HG03575 (cell line): ENCODE measurements at regions not wholly inside any gene's neighbourhood (a gene's known extent, or its start where the extent isn't known, plus 50 kb on each side); places are given as distances from the start of the nearest gene placed in this dataset.
"Not testable (repeated sequence)": the region's sequence is repeated elsewhere in the genome, so short reads cannot be mapped to it uniquely, and the experiment has no call there.

Experiments used
- ATAC-seq: cut with Tn5 transposase; IDR thresholded peaks from one replicate; pipeline ENCODE4 v1.9.1; 2021; ENCODE audit not compliant: unreplicated experiment, insufficient number of reproducible peaks, low FRiP score; ENCODE audit errors: extremely low read depth

GRCh38 chr12:20160899-20161298 lies 207.4 kb upstream of the PDE3A start:
- ATAC-seq = not testable (repeated sequence)

GRCh38 chr12:20174528-20175175 lies 193.7 kb upstream of the PDE3A start:
- no peak for ATAC-seq

GRCh38 chr12:20175704-20176388 lies 192.5 kb upstream of the PDE3A start:
- ATAC-seq = no peak

GRCh38 chr12:20181416-20182180 lies 186.7 kb upstream of the PDE3A start:
- no peak for ATAC-seq

GRCh38 chr12:20183563-20183962 lies 184.8 kb upstream of the PDE3A start:
- no peak for ATAC-seq

- no peak for ATAC-seq
Measured at GRCh38 chr12:20184514-20184913, 183.8 kb upstream of the PDE3A start.

DNA sequence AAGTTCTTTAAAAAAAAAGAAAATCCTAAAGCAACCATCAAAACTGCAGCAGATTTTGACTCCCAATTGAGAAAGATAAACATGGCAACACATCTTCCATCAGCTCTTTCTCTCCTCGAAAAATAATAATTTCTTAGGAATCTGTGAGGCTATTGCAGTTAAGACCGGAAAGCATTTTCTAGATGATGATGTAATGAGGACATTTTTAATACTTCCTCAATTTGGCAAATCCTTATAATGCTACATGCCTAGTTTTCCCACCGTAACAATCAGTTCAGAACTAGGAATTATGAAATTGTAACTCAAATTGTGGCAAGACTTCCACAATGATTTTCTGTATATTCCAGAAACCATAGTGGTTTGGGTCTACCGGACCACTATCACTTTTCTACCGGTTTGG lies 180.9 kb upstream of the PDE3A start:
- ATAC-seq = no peak

- ATAC-seq = no peak
Measured at GRCh38 chr12:20188930-20189653, 179.2 kb upstream of the PDE3A start.

- no peak for ATAC-seq
Measured at GRCh38 chr12:20189767-20190166, 178.6 kb upstream of the PDE3A start.

DNA sequence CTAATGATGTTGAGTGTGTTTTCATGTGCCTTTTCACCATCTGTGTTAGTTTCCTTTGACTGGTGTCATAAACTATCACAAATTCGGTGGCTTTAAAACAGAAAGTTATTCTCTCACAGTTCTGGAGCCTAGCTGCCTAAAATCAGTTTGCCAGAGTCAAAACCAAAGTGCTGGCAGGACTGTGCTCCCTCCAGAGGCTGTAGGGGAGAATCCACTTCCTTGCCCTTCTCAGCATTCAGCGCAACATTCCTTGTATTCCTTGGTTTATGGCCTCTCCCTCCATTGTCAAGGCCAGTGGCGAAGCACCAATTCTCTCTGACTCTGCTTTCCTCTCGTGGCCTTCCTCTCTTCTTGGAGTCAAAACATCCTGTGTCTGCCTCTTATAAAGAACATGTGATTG lies 174.2 kb upstream of the PDE3A start:
- no peak for ATAC-seq

DNA sequence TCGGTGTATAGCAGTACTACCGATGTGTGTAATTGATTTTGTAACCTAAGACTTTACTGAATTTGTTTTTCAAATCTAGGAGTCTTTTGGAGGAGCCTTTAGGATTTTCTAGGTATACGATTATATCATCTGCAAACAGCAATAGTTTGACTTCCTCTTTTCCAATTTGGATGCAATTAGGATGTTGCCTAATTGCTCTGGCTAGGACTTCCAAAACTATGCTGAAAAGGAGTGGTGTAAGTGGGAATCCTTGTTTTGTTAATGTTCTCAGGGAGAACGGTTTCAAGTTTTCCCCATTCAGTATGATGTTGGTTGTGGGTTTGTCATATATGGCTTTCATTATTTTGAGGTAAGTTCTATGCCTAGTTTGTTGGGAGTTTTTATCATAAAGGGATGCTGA lies 171.6 kb upstream of the PDE3A start:
- ATAC-seq = no peak

- ATAC-seq = no peak
Measured at GRCh38 chr12:20197411-20197810, 170.9 kb upstream of the PDE3A start.

- no peak for ATAC-seq
Measured at GRCh38 chr12:20199780-20200179, 168.6 kb upstream of the PDE3A start.

GRCh38 chr12:20201733-20202132 lies 166.6 kb upstream of the PDE3A start:
- ATAC-seq = no peak

DNA sequence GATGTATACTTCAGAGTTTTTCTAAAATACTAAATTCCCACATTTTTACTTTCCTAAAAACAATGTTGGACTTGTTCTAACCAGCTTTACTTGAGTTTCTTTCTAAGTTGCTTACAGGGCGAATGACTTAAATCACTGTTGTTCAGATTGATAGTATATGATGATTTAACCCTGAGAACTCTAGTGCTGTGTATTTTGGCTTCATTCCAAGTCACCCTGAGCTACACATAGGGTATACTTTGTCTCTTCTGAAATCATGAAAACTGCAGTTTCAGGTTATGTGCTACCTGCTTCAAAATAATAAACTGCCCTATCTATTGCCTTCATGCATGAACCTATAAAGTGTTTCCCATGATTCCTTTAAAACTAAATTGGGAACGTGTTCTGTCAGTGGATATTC lies 162.5 kb upstream of the PDE3A start:
- ATAC-seq = no peak

- no peak for ATAC-seq
Measured at GRCh38 chr12:20206410-20206809, 161.9 kb upstream of the PDE3A start.

DNA sequence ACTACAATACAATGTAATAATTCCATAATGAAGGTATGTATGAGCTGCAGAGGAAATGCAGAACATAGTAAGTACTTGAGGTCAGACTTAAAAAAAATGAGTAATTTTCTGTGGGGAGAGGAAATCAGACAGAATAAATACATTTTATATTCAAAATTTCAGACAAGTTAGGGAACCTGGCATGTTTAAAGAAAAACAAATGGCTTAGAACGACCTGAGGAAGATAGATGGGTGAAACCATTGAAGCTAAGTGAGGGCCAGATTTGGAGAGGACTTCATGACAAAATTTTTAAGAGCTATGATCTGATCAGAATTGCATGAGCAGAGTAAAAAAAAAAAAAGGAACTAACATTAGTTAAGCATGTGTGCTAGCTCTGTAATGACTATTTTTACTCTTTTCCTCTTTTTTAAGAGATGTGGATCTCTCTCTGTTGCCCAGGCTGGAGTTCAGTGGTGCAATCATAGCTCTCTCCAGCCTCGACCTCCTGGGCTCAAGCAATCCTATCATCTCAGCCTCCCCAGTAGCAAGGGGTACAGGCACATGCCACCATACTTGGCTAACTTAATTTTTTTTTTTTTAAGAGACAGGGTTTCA lies 157.6 kb upstream of the PDE3A start:
- ATAC-seq = no peak

DNA sequence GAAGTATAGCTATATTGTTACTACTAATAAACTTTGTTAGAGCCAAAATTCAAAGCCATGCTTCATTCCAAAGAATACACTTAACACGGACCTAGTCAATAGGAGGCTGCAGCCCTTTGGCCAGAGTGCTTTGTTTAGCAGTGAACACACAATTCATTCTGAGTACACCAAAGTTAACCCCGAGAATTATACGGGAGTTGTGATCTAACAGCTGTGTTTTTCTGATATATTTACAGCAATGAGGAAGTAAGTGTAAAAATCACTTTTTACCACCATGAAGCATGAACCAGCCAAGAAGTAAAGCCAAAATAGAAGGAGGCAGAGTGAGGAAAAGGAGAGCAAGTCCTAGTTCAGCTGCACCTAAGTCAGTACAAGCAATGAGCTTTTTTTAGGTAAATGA lies 156.8 kb upstream of the PDE3A start:
- no peak for ATAC-seq

GRCh38 chr12:20211981-20212421 lies 156.3 kb upstream of the PDE3A start:
- ATAC-seq = no peak
